Renal cortical epithelial cell (primary cell): ENCODE measurements at regions not wholly inside any gene's neighbourhood (a gene's known extent, or its start where the extent isn't known, plus 50 kb on each side); places are given as distances from the start of the nearest gene placed in this dataset.
A peak's percentile ranks its signal among the peaks of the same experiment; 100 is the strongest.

Experiments
- DNase-seq: peaks from one replicate; pipeline ENCODE4 v3.0.0-alpha.2; 2011; ENCODE audit warnings: low read depth

DNA sequence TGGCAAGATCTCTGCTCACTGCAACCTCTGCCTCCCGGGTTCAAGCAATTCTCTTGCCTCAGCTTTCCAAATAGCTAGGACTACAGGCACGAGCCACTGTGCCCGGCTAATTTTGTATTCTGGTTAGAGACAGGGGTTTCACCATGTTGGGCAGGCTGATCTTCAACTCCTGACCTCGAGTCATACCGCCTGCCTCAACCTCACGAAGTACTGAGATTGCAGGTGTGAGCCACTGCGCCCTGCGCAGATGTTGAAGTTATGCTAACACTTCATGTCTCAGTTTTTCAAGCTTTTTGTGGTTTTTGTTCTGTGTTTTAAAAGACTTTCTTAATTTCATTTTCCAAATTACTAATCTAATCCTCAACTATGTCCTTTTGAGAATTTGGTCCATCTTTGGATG, 154.4 kb upstream of the TLL1 start:
- no peak for DNase-seq

DNA sequence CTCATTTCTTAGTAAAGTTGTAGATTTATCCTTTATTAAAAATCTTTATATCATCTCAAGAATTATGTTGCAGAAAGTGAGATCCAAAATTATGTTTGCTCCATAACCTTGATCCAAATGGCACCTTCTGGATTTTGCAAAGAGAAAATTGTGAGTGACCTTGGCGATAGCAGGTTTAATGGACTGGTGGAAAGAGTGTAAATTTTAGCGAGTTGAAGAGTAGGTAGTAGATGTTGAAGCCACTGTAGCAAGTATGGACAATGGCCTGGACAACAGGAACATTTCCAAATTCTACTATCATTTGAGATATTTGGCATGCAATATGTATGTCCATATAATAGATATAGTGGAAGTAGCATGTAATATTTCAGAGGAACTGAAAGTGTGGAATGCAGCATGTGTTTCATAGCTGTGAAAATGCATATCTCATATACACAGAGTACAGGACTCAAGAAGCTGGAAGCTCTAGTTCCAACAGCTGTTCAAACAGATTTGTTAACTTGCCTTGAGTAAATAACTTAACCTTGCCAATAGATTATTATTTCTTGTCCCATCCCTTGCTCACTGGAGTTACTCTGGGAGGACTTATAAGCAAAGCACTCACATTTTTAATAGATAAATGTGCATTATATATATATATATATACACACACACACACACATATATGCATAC, 152.5 kb upstream of the TLL1 start:
- no peak for DNase-seq

DNA sequence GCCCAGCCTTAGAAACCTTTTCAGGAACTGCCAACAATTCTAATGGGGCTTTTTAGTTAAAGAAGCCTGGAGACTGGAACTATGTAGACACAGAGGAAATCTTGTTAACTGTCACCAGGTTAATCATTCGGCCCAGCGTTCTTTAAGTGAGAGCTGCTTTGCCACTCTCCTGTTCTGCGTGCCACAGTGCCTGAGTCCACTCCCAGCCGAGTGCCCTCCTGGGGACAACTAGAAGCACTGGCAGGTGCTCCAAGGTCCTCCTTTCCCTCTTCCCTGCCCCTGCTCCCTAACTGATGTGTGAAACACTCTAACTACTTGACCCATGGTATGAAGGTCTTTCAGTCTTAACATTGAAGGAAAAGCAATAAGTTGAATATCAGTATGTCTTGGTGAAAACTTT, 151.2 kb upstream of the TLL1 start:
- no peak for DNase-seq

DNA sequence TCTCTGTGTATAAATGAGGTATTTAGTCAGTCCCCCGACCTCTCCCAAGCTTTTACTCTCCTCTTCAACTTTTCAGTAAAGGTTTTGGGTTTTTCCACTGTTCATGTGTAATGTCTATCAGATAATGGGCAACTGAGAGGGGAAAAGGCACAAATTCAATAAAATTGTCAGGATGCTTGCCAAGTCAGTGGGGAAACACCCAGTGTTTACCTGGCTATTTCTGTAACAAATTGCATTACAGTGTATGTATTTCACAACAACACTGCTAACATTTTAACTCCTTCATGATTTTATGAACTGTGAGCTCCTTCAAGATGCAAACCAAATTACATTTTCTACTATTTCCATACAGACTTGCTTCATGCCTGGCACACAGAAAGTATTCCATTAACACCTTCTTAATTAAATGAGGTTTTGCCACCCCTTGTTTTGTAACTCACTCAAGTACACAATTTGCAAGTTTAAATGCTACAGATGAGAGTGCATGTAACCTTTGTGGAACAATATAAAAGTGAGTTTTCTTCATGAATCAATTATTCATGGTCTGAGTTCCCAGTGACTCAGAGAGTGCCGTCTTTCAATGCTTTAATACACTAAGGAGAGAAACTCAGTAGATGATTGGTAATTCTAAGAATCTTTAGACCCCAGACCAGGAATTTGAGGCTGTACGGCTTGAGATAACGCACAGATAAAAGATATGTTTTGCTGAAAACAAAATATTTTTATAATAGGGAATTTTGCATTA, 149.8 kb upstream of the TLL1 start:
- DNase-seq, result peak; percentile 49

DNA sequence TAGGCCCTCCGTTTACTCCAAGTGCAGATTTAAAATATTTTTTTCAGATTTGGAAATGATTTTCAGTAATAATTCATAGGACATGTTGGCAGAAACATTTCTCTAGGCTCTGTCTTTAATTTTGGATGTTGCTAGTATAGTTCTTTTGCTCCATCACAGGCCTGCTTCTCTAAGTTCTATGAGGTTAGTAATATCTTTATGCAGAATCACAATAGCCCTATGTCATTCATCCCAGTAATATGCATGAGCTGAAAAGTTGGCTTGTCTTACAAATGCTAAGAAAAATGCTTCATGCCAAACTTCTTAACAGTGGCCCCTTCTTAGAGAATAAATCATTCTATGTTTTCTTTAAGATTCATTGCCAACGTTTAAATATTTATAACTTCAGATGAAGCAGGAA, 148.3 kb upstream of the TLL1 start:
- DNase-seq, result no peak

DNA sequence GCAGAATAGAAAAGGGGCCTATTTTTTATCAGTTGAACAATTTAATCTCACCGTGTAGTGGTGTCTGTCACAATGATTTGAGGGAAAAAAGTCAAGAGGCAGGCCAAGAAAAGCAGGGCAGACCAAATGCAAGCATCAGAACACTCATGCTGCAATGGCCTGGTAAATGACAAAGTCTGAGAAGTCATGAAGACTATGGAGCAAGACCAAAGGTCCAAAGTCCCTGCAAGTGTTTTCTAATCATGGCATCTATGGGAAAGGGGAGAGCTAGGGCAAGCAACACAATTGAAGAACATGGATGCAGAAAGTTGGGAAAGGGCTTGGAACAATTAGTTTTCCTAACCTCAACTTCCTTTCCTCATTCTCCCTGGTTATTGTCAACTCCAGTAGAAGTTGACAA, 147.7 kb upstream of the TLL1 start:
- peak; percentile 7 for DNase-seq

DNA sequence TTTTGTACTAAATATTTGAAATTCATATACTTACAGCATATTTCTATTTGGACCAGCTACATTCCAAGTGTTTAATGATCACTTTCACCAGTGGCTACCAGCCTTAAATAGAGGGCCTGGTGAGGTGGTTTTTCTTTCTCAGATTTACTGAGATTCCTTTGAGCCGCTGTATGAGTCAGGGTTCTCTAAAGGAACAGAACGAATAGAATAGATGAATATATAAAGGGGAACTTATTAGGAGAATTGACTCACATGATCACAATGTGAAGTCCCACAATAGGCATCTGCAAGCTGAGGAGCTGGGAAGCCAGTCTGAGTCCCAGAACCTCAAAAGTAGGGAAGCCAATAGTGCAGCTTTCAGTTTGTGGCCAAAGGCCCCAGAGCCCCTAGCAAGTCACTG, 146.2 kb upstream of the TLL1 start:
- peak; percentile 72 for DNase-seq

DNA sequence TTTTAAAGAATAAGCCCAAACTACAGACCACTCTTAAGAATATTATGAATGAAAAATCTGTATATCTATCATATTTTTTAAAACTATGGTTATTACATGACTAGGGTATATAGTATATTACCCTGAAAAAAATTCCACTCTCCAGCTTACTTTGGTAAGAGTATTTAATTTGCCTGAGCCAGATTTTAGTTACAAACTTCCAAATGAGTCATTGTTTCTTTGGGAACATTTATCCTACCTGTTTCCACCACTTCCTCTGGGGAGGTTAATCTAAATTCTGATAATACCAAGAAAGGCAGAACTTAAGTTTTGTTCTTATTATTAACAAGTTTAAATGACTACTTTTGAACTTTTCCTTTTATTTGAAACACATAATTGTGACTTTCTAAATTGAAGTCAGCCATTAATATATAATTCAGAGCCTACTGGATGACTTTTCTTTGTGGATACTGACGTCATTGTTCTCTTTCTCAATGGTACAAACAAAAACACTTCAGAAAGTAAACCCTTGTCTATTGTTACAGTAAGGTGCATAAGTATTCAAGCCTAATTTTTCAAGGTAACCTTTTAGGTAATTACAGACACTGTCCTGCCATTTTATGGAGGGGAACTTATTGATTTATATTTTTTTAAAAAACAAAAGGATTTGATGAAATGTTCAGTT, 135.6 kb upstream of the TLL1 start:
- peak; percentile 52 for DNase-seq

DNA sequence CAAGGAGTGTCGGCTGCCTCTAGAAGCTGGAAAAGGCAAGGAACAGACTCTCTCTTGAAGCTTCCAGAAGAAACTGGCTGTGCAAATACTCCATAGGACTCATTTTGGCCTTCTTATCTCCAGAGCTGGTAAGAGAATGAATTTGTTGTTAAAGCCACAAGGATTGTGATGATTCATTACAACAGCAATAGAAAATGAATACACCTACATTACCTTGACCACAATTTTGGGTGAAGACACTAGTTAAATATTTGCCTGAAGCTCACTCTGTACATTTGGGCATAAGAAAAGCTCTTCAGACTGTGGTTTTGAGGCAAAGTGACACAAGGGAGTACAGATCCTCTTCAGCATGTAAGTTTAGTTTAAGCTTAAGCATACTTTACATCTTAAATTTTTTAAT, 134.5 kb upstream of the TLL1 start:
- DNase-seq, result peak; percentile 38

DNA sequence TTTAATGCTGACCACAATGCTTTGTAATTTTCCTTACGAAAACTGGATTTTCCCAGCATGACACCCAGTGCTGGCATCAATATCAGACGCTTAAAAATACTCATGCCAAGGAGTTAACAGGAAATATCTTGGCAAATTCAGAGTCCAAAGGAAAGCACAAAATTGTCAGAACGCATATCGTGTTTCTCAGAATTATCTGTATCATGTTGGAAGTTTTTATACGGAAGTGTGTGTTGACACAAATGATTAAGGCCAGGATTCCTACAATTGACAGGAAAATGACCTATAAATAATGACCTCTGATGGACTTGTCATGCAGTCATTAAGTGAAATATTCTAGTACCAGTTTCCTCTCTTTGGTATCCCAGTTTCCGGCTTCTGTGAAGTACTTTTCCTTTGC, 132.1 kb upstream of the TLL1 start:
- DNase-seq, result no peak

DNA sequence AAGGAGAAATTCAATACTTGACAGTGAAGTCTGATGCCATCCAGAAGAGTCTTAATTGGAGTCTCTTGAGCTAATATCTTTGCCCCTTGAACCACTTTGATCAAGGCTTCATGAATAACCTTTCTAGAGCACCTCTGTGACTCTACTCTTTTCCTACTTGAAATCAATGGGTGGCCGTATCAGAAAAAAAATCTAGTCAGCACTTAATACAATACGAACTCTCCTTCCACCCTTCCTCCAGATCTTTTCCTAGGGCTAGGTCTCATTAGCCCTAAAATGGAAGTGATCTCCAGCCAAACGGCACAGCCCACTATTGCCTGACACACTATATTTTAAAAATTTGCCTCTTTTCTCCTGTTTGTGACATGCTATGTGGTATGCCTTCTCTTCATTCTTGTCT, 129.6 kb upstream of the TLL1 start:
- no peak for DNase-seq

DNA sequence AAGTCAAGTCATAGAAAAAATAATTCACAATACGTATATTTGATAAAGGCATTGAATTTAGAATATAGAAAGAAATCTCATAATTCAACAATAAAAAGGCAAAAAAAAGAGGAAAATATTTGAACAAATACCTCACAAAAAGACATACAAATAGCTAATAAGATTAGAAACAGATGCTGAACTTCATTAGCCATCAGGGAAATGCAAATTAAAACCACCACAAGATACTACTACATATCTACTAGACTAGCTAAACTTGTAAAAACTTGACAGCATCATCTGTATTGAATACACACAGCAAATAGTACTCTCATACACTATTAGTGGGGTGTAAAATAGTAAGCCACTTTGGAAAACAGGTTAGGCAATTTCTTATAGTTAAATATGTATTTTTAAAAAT, 128.7 kb upstream of the TLL1 start:
- no peak for DNase-seq

DNA sequence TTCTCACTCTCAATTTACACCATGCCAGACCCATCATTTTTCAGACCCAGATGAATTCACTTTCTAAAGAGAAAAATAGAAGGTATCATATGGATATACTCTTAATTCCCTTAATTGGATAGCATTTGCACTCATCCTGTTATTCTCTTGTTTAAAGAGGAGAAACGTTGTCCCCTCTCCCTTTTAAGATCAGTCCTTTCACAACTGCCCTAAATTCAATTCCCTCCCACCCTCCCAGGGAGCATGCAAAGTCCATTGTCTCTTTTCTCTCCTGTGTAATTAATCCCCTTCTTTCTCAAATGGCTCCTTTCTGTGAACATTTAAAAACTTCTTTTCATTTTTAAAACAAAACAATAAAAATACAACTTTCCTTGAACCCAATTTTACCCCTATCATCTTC, 124.7 kb upstream of the TLL1 start:
- DNase-seq, result no peak

DNA sequence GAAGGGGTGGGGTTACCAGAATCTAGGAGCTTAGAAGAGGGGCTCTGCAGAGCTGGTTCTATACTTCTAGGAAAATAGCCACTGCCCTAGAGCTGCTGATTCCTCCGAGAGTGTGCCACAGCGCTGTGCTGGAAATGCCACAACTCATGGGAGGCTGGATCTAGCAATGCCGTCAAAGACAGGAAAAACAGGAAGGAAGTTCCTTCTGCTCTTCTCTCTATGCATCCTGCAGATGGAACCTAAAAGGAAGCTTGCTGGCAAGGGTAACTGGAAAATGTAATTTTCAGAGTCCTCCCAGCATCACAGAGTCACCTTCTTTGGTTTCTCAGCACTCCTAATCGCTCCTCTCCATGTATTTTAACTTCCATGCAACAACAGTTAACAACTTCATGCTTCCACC, 121.2 kb upstream of the TLL1 start:
- DNase-seq, result no peak

DNA sequence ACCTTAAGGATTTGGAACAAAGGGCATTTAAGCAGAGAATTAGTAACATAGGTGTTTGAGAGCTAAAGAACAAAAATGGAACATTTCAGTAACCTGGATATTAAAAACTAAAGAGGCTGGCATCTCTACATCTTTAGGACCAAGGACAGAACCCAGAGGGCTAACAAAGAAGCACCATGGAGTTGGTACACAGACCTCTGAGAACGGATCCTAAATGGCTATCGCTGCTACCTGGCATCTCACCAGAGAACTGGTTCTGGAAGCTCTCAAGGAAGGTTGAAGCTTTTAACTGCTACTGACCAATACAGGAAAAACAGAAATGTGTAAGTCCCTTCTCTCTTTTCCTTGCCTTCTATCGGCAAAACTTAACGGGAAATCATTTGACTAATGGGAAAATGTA, 118.4 kb upstream of the TLL1 start:
- no peak for DNase-seq

DNA sequence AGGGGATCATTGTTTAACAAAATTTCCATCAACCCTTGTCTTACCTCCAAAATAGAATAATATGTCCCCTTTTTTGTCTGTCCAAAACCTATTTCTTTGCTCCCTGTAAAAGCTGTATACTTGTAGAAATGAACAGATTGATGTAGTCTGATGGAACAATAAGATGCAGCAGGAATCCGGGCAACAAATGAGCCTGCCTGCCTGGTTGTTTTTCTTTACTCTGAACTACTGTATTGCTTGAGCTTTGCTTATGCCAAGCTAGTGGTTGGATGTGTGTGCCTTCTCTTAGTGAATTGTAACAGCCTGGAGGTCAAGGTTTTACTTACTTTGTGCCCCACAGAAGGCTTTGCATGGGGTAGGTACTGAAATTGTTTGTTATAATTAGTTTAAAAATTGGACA, 116.2 kb upstream of the TLL1 start:
- no peak for DNase-seq

DNA sequence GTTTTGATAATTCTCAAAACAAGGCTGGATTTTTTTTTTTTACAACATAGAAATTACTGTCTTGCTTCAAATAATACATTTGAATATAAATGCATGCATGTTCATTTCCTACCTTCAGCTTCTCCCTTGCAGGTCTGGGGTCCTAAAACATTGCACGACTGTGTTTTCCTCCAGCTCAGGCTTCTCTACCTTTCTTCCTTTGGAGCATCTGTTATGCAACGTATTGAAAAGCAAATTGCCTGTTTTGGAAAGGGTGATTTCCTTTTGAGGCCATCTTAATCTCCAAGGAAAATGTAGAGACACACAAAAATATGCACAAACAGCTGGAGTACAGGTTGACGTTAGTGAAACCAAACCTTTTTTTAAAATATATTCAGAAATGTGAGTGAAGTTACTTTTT, 115.6 kb upstream of the TLL1 start:
- no peak for DNase-seq

DNA sequence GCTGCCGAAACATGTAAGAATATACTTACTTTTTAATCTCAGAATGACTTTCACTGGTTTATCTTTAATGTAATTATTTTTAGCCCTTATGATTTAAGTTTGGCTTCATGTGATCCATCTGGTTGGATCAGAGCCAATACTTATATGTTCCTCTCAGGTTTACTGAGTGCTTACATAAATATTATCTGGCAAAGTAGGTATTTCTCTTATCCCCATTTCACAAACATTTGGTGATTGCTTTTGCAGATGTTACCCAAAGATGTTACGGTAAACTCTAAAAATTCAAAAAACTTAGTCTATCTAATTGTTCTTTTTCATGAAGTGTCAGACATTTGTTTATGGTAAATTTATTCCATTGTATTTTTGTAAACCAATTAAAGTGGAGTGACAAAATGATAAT, 115.0 kb upstream of the TLL1 start:
- no peak for DNase-seq

DNA sequence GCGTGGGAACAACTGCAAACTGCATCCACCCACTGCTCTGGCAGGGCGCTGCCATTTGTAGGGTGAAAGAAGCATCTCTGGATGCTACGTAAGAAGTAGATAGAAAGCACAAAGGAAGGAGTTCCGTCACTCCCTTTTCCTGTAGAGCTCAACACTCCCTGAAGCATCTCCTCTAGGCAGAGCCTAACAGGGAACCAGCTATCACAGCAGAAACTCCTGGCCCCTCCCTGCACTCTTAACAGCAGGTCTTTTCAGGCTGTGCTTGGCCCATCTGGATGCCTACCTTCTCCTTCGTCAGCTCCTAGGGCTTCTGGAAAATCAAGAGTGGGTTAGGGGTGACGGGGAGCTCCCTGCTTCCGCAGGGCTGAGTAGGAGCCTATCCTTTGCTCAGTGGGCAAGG, 112.9 kb upstream of the TLL1 start:
- DNase-seq, result no peak

DNA sequence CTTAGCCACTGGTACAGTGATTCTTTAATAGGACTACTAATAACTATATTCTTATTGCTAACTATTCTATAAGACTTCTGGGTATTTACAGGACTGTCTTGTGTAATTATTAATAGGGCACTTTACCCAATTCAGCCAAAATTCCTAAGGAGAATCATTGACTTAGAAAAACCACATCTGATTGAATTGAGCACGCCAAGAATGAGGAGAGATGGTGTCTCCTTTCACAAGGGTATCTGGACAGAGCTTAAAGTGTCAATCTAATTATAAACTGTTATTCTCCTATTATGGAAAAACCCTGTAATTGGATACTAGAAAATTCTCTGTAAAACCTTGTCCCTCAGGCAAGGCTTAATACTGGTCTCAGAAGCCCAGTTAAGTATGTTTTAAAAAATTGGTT, 111.1 kb upstream of the TLL1 start:
- DNase-seq, result peak; percentile 98

DNA sequence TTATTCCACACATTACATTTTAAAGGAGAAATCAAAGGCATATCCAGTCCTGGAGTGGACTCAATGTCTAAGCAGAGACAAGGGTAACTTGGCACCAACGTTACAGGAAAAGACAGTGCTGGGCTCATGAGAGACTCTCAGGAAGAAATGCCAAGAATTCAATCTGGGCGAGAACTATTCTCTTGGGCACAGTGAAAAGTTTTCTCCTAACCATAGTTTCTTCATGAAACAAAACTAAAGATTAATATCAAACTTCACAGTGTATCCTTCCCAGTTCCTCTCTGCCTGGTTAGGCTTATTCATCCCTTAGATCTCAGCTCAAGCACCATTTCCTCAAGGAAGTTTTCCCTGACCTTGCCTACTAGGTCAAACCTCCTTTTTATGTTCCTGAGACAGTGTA, 109.4 kb upstream of the TLL1 start:
- peak; percentile 79 for DNase-seq

DNA sequence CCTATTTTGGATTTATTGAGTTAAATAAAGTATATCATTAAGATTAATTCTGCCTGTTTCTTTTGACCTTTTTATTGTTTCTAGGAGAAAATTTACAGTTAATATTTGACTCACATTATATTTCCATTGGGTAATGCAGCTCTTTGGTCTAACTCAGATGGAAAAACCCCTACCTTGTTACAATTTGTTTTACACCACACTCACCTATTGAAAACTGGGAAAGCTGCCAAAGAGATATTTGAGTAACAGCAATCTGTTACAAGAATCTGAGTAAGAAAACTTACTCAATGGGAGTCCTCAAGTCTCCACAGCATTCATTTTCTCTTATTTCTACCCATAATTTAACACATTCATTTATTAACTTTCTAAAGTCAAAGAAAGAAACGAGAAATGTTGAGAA, 108.0 kb upstream of the TLL1 start:
- peak; percentile 98 for DNase-seq

DNA sequence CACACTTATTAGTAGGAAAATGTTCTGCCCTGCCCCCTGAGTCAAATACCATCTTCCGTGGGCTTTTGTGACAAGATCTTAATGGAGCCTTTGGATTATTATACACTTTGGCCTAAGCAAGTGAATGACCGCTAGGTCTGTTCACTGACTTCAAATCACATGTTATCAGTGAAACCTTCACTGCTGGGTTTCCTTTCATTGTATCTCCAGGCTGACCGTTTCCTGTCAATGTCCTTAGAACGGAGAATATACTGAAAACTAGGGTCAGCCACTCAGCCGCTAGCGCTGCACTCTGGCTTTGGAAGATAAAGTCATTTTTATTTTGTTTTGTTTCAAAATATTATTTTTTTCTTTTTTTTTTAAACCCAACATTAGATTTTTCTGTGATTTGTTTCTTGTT, 107.0 kb upstream of the TLL1 start:
- no peak for DNase-seq
